NT2/D1 (cell line): ENCODE measurements at regions not wholly inside any gene's neighbourhood (a gene's known extent, or its start where the extent isn't known, plus 50 kb on each side); places are given as distances from the start of the nearest gene placed in this dataset.

Source experiments
- DNase-seq: peaks from one replicate; pipeline ENCODE4 v3.0.0-alpha.2; 2011; ENCODE audit warnings: low read depth, low spot score
- H3K27me3 ChIP-seq: 2 replicates; pipeline ENCODE4 v1.6.0; 2011; ENCODE audit warnings: mild to moderate bottlenecking; ENCODE audit not compliant: insufficient read length, insufficient read depth
- H3K36me3 ChIP-seq: 2 replicates; pipeline ENCODE4 v1.6.1; 2011; ENCODE audit warnings: mild to moderate bottlenecking, low read length, mixed read lengths; ENCODE audit not compliant: insufficient read depth, insufficient read length
- H3K4me1 ChIP-seq: 2 replicates; pipeline ENCODE4 v1.5.1; 2011; ENCODE audit not compliant: insufficient read depth, insufficient read length
- H3K4me3 ChIP-seq: 2 replicates; pipeline ENCODE4 v1.5.1; 2011; ENCODE audit warnings: low read depth; ENCODE audit not compliant: insufficient read length
- H3K9ac ChIP-seq: 2 replicates; pipeline ENCODE4 v1.6.0; 2011; ENCODE audit warnings: low read depth; ENCODE audit not compliant: insufficient read length
- H3K9me3 ChIP-seq: 2 replicates; pipeline ENCODE4 v1.5.1; 2011; ENCODE audit warnings: mild to moderate bottlenecking, low read length; ENCODE audit not compliant: insufficient read depth
- SUZ12 ChIP-seq: IDR thresholded peaks from 2 replicates; pipeline ENCODE4 v1.6.1; 2011; ENCODE audit not compliant: insufficient read length, insufficient read depth; ENCODE audit errors: extremely low read depth
- YY1 ChIP-seq: IDR thresholded peaks from 2 replicates; pipeline ENCODE4 v1.6.1; 2011; ENCODE audit not compliant: insufficient read length, insufficient read depth
- ZNF274 ChIP-seq: IDR thresholded peaks from 2 replicates; pipeline ENCODE4 v1.6.1; 2011; ENCODE audit warnings: mild to moderate bottlenecking, low read depth, low read length

- Histone ChIP-seq H3K9me3 (no peaks in the 10 kb centered on the region), H3K36me3 (no peaks in the 10 kb centered on the region), H3K4me3 (no peak overlapping the region), H3K9ac (no peak overlapping the region), H3K27me3 (no peaks in the 10 kb centered on the region), H3K4me1 (no peaks in the 10 kb centered on the region)
- no peak for DNase-seq
- TF ChIP-seq ZNF274 (no peak), YY1 (no peak), SUZ12 (no peak)
These were observed 191.5 kb downstream of the ZBBX start for GRCh38 chr3:167188592-167188991.

GRCh38 chr3:167187221-167187620 lies 192.9 kb downstream of the ZBBX start:
- TF ChIP-seq ZNF274 = no peak
- no peak for TF ChIP-seq SUZ12
- TF ChIP-seq YY1 = no peak
- DNase-seq = no peak
- H3K27me3 ChIP-seq = no peaks in the 10 kb centered on the region
- H3K9ac ChIP-seq = no peak overlapping the region
- no peaks in the 10 kb centered on the region for H3K4me1 ChIP-seq
- H3K9me3 ChIP-seq = no peaks in the 10 kb centered on the region
- no peaks in the 10 kb centered on the region for H3K36me3 ChIP-seq
- H3K4me3 ChIP-seq = no peak overlapping the region

- Histone ChIP-seq H3K4me1 (no peaks in the 10 kb centered on the region), H3K9ac (no peak overlapping the region), H3K9me3 (no peaks in the 10 kb centered on the region), H3K36me3 (no peaks in the 10 kb centered on the region), H3K4me3 (no peak overlapping the region), H3K27me3 (no peaks in the 10 kb centered on the region)
- TF ChIP-seq YY1 (no peak), SUZ12 (no peak), ZNF274 (no peak)
- DNase-seq = no peak
These were observed 195.6 kb downstream of the ZBBX start for GRCh38 chr3:167184511-167184910.

GRCh38 chr3:167172377-167172776 lies 207.7 kb downstream of the ZBBX start:
- Histone ChIP-seq H3K9me3 (peaks cover 12% of the 10 kb centered on the region), H3K9ac (no peak overlapping the region), H3K36me3 (no peaks in the 10 kb centered on the region), H3K4me3 (no peak overlapping the region), H3K4me1 (no peaks in the 10 kb centered on the region), H3K27me3 (no peaks in the 10 kb centered on the region)
- TF ChIP-seq ZNF274 (no peak), SUZ12 (no peak), YY1 (no peak)
- no peak for DNase-seq

- no peak overlapping the region for H3K4me3 ChIP-seq
- no peak overlapping the region for H3K9ac ChIP-seq
- H3K9me3 ChIP-seq = no peaks in the 10 kb centered on the region
- no peaks in the 10 kb centered on the region for H3K36me3 ChIP-seq
- H3K4me1 ChIP-seq = no peaks in the 10 kb centered on the region
- H3K27me3 ChIP-seq = no peaks in the 10 kb centered on the region
- DNase-seq = no peak
- TF ChIP-seq SUZ12 (no peak), YY1 (no peak), ZNF274 (no peak)
These were observed 212.6 kb downstream of the ZBBX start for GRCh38 chr3:167167491-167167890.

GRCh38 chr3:167166594-167167253 lies 213.4 kb downstream of the ZBBX start:
- Histone ChIP-seq H3K9me3 (no peaks in the 10 kb centered on the region), H3K4me1 (no peaks in the 10 kb centered on the region), H3K4me3 (no peak overlapping the region), H3K27me3 (no peaks in the 10 kb centered on the region), H3K36me3 (no peaks in the 10 kb centered on the region), H3K9ac (no peak overlapping the region)
- DNase-seq = peak; percentile 32
- TF ChIP-seq ZNF274 = no peak

GRCh38 chr3:167166012-167166411 lies 214.1 kb downstream of the ZBBX start:
- Histone ChIP-seq H3K4me3 (no peak overlapping the region), H3K9me3 (no peaks in the 10 kb centered on the region), H3K4me1 (no peaks in the 10 kb centered on the region), H3K27me3 (no peaks in the 10 kb centered on the region), H3K36me3 (no peaks in the 10 kb centered on the region), H3K9ac (no peak overlapping the region)
- no peak for DNase-seq
- TF ChIP-seq ZNF274 = no peak
- TF ChIP-seq YY1 = no peak
- no peak for TF ChIP-seq SUZ12
